ENCODE measurements at regions not wholly inside any gene's neighbourhood (a gene's known extent, or its start where the extent isn't known, plus 50 kb on each side); places are given as distances from the start of the nearest gene placed in this dataset.

DNA sequence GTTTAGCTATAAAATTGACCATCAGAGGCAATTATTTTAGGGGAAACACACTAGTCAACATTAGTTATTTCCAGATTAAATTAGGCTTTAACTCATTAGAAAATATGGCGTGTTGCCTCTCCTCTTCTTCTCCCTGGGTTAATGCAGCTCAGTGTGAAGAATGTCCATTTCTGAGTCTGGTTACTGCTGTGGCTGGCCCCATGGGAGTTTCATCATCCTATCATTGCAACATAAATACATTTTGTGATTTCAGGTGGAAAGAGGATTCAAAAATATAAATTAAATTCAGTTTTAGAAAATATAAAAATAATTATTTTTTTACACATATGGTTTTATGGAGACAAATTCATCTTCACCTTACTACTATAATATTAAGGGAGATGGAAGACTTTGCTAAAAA lies 288.5 kb upstream of the ARSJ start:
- Mint-ChIP-seq H3K27ac (ENCODE audit: low read depth) (no peak overlapping the region), H3K27me3 (no peaks in the 10 kb centered on the region), H3K36me3 (ENCODE audit: insufficient read depth) (no peaks in the 10 kb centered on the region), H3K4me1 (no peaks in the 10 kb centered on the region), H3K9me3 (no peaks in the 10 kb centered on the region), H3K4me3 (no peak overlapping the region)
- ATAC-seq (replicated peaks; ENCODE audit: extremely low read depth, poor library complexity, severe bottlenecking) (no peak), DNase-seq (ENCODE audit: low spot score in 2 of 2) (no peak)

GRCh38 chr4:114271031-114271430 lies 291.6 kb upstream of the ARSJ start:
- ATAC-seq (replicated peaks; ENCODE audit: extremely low read depth, poor library complexity, severe bottlenecking), result no peak
- Mint-ChIP-seq H3K27me3 (no peaks in the 10 kb centered on the region), H3K4me3 (no peak overlapping the region), H3K4me1 (no peaks in the 10 kb centered on the region), H3K36me3 (ENCODE audit: insufficient read depth) (no peaks in the 10 kb centered on the region), H3K27ac (ENCODE audit: low read depth) (no peak overlapping the region), H3K9me3 (no peaks in the 10 kb centered on the region)
- DNase-seq (ENCODE audit: low spot score in 2 of 2), result no peak

GRCh38 chr4:114272226-114272625 lies 292.8 kb upstream of the ARSJ start:
- Mint-ChIP-seq H3K4me3 (no peak overlapping the region), H3K27ac (ENCODE audit: low read depth) (no peak overlapping the region), H3K4me1 (no peaks in the 10 kb centered on the region), H3K36me3 (ENCODE audit: insufficient read depth) (no peaks in the 10 kb centered on the region), H3K9me3 (no peaks in the 10 kb centered on the region), H3K27me3 (no peaks in the 10 kb centered on the region)
- DNase-seq (ENCODE audit: low spot score in 2 of 2), result no peak
- no peak for ATAC-seq (replicated peaks; ENCODE audit: extremely low read depth, poor library complexity, severe bottlenecking)

- no peak for DNase-seq (ENCODE audit: low spot score in 2 of 2)
- H3K27ac Mint-ChIP-seq (ENCODE audit: low read depth), result no peak overlapping the region
- H3K9me3 Mint-ChIP-seq, result no peaks in the 10 kb centered on the region
These were observed 293.8 kb upstream of the ARSJ start for GRCh38 chr4:114273238-114273637.

GRCh38 chr4:114277690-114278089 lies 298.2 kb upstream of the ARSJ start:
- ATAC-seq (replicated peaks; ENCODE audit: extremely low read depth, poor library complexity, severe bottlenecking) (no peak), DNase-seq (ENCODE audit: low spot score in 2 of 2) (no peak)
- Mint-ChIP-seq H3K36me3 (ENCODE audit: insufficient read depth) (no peaks in the 10 kb centered on the region), H3K4me1 (no peaks in the 10 kb centered on the region), H3K27me3 (no peaks in the 10 kb centered on the region), H3K9me3 (no peaks in the 10 kb centered on the region), H3K27ac (ENCODE audit: low read depth) (no peak overlapping the region), H3K4me3 (no peak overlapping the region)

More at GRCh38 chr4:114273238-114273637, 293.8 kb upstream of the ARSJ start:
- H3K4me3 Mint-ChIP-seq, result no peak overlapping the region
- no peaks in the 10 kb centered on the region for H3K36me3 Mint-ChIP-seq (ENCODE audit: insufficient read depth)
- H3K27me3 Mint-ChIP-seq, result no peaks in the 10 kb centered on the region
- no peaks in the 10 kb centered on the region for H3K4me1 Mint-ChIP-seq
- no peak for ATAC-seq (replicated peaks; ENCODE audit: extremely low read depth, poor library complexity, severe bottlenecking)

- ATAC-seq (replicated peaks; ENCODE audit: extremely low read depth, poor library complexity, severe bottlenecking) (no peak), DNase-seq (ENCODE audit: low spot score in 2 of 2) (no peak)
- no peak overlapping the region for H3K27ac Mint-ChIP-seq (ENCODE audit: low read depth)
- H3K9me3 Mint-ChIP-seq, result no peaks in the 10 kb centered on the region
- no peaks in the 10 kb centered on the region for H3K36me3 Mint-ChIP-seq (ENCODE audit: insufficient read depth)
- H3K4me1 Mint-ChIP-seq, result no peaks in the 10 kb centered on the region
- H3K4me3 Mint-ChIP-seq, result no peak overlapping the region
- H3K27me3 Mint-ChIP-seq, result no peaks in the 10 kb centered on the region
These were observed 299.6 kb upstream of the ARSJ start for GRCh38 chr4:114279066-114279465.

- H3K36me3 Mint-ChIP-seq (ENCODE audit: insufficient read depth), result no peaks in the 10 kb centered on the region
- no peak overlapping the region for H3K27ac Mint-ChIP-seq (ENCODE audit: low read depth)
- H3K4me1 Mint-ChIP-seq, result no peaks in the 10 kb centered on the region
- H3K9me3 Mint-ChIP-seq, result no peaks in the 10 kb centered on the region
- ATAC-seq (replicated peaks; ENCODE audit: extremely low read depth, poor library complexity, severe bottlenecking), result no peak
- no peak for DNase-seq (ENCODE audit: low spot score in 2 of 2)
- no peak overlapping the region for H3K4me3 Mint-ChIP-seq
- no peaks in the 10 kb centered on the region for H3K27me3 Mint-ChIP-seq
These were observed 300.3 kb upstream of the ARSJ start for GRCh38 chr4:114279711-114280110.

GRCh38 chr4:114280645-114281044 lies 301.2 kb upstream of the ARSJ start:
- Mint-ChIP-seq H3K4me3 (no peak overlapping the region), H3K4me1 (no peaks in the 10 kb centered on the region), H3K36me3 (ENCODE audit: insufficient read depth) (no peaks in the 10 kb centered on the region), H3K27me3 (no peaks in the 10 kb centered on the region), H3K9me3 (no peaks in the 10 kb centered on the region), H3K27ac (ENCODE audit: low read depth) (no peak overlapping the region)
- no peak for ATAC-seq (replicated peaks; ENCODE audit: extremely low read depth, poor library complexity, severe bottlenecking)
- no peak for DNase-seq (ENCODE audit: low spot score in 2 of 2)

GRCh38 chr4:114281164-114281960 lies 301.9 kb upstream of the ARSJ start:
- no peaks in the 10 kb centered on the region for H3K27me3 Mint-ChIP-seq
- DNase-seq (ENCODE audit: low spot score in 2 of 2) (no peak), ATAC-seq (replicated peaks; ENCODE audit: extremely low read depth, poor library complexity, severe bottlenecking) (no peak)
- H3K36me3 Mint-ChIP-seq (ENCODE audit: insufficient read depth), result no peaks in the 10 kb centered on the region
- H3K4me1 Mint-ChIP-seq, result no peaks in the 10 kb centered on the region
- H3K27ac Mint-ChIP-seq (ENCODE audit: low read depth), result no peak overlapping the region
- H3K4me3 Mint-ChIP-seq, result no peak overlapping the region
- no peaks in the 10 kb centered on the region for H3K9me3 Mint-ChIP-seq

DNA sequence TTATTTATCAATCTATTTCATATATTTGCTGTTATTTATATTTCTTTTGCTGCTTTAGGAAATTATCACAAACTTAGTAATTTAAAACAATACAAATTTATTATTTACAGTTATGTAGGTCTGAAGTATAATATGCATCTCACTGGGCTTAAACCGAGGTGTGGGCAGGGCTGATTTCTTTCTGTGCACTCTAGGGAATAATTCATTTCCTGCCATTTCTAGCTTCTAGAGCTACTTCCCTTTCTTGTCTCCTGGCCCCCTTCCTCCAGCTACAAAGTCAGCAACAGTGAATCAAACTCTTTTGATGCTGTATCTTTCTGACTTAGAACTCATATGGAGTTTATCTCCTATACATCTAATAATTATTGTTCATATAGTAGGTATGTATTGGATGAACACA lies 303.5 kb upstream of the ARSJ start:
- no peak overlapping the region for H3K4me3 Mint-ChIP-seq
- ATAC-seq (replicated peaks; ENCODE audit: extremely low read depth, poor library complexity, severe bottlenecking) (no peak), DNase-seq (ENCODE audit: low spot score in 2 of 2) (no peak)
- H3K36me3 Mint-ChIP-seq (ENCODE audit: insufficient read depth), result no peaks in the 10 kb centered on the region
- no peaks in the 10 kb centered on the region for H3K27me3 Mint-ChIP-seq
- no peaks in the 10 kb centered on the region for H3K4me1 Mint-ChIP-seq
- no peak overlapping the region for H3K27ac Mint-ChIP-seq (ENCODE audit: low read depth)
- H3K9me3 Mint-ChIP-seq, result peaks cover under 1% of the 10 kb centered on the region

- Mint-ChIP-seq H3K27ac (ENCODE audit: low read depth) (no peak overlapping the region), H3K36me3 (ENCODE audit: insufficient read depth) (no peaks in the 10 kb centered on the region), H3K9me3 (peaks cover 11% of the 10 kb centered on the region), H3K4me3 (no peak overlapping the region), H3K27me3 (no peaks in the 10 kb centered on the region), H3K4me1 (no peaks in the 10 kb centered on the region)
- ATAC-seq (replicated peaks; ENCODE audit: extremely low read depth, poor library complexity, severe bottlenecking) (no peak), DNase-seq (ENCODE audit: low spot score in 2 of 2) (no peak)
These were observed 305.2 kb upstream of the ARSJ start for GRCh38 chr4:114284629-114285028.

DNA sequence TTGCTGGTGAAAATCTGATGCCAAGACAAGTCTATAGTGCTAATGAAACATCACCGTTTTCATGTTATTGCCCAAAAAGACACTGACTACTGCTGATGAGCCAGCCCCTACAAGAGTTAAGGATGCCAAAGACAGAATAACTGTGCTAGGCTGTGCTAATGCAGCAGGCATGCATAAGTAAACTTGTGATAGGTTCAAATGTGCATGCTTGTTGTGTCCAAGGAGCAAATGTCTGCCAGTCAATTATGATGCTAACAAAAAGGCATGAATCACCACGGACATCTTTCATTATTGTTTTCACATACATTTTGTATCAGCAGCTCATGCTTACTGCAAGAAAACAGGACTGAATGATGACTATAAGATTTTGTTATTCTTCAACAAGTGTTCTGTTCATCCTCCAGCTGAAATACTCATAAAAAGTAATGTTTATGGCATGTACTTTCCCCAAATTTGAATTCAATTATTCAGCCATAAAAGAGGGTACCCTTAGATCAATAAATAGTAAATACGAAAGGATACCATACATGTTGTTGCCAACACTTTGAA lies 306.9 kb upstream of the ARSJ start:
- peaks cover 23% of the 10 kb centered on the region for H3K9me3 Mint-ChIP-seq
- H3K27me3 Mint-ChIP-seq, result no peaks in the 10 kb centered on the region
- ATAC-seq (replicated peaks; ENCODE audit: extremely low read depth, poor library complexity, severe bottlenecking) (no peak), DNase-seq (ENCODE audit: low spot score in 2 of 2) (no peak)
- H3K27ac Mint-ChIP-seq (ENCODE audit: low read depth), result no peak overlapping the region
- H3K4me1 Mint-ChIP-seq, result no peaks in the 10 kb centered on the region
- H3K36me3 Mint-ChIP-seq (ENCODE audit: insufficient read depth), result no peaks in the 10 kb centered on the region
- H3K4me3 Mint-ChIP-seq, result no peak overlapping the region

DNA sequence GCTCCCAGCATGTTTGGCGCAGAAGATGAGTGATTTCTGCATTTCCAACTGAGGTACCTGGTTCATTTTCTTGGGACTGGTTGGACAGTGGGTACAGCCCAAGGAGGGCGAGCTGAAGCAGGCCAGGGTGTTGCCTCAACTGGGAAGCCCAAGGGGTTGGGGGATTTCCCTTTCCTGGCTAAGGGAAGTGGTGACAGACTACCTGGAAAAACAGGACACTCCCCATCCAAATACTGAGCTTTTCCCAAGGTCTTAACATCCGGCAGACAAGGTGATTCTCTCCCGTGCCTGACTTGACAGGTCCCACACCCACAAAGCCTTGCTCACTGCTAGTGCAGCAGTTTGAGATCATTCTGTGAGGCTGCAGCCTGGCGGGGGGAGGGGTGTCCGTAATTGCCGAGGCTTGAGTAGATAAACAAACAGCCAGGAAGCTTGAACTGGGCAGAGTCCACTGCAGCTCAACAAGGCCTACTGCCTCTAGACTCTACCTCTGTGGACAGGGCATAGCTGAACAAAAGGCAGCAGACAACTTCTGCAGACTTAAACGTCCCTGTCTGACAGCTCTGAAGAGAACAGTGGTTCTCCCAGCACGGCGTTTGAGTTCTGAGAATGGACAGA lies 307.7 kb upstream of the ARSJ start:
- ATAC-seq (replicated peaks; ENCODE audit: extremely low read depth, poor library complexity, severe bottlenecking), result no peak
- peaks cover 28% of the 10 kb centered on the region for H3K9me3 Mint-ChIP-seq
- no peaks in the 10 kb centered on the region for H3K4me1 Mint-ChIP-seq
- H3K4me3 Mint-ChIP-seq, result no peak overlapping the region
- H3K27me3 Mint-ChIP-seq, result no peaks in the 10 kb centered on the region
- DNase-seq (ENCODE audit: low spot score in 2 of 2), result no peak
- H3K36me3 Mint-ChIP-seq (ENCODE audit: insufficient read depth), result no peaks in the 10 kb centered on the region
- H3K27ac Mint-ChIP-seq (ENCODE audit: low read depth), result no peak overlapping the region

Measured in central memory CD8-positive, alpha-beta T cell (primary cell).